Parathyroid adenoma (tissue), 2 donors: ENCODE measurements at regions not wholly inside any gene's neighbourhood (a gene's known extent, or its start where the extent isn't known, plus 50 kb on each side); places are given as distances from the start of the nearest gene placed in this dataset.

Experiments
- H2AFZ ChIP-seq: fragments of 300-600 bp; sonication (generic); one replicate; pipeline ENCODE4 v1.7.0; 2017; ENCODE audit warnings: antibody characterized with exemption, mild to moderate bottlenecking
- H3K27ac ChIP-seq: fragments of 300-600 bp; sonication (generic); one replicate; pipeline ENCODE4 v1.7.0; 2017
- H3K27me3 ChIP-seq: fragments of 300-600 bp; sonication (generic); one replicate; pipeline ENCODE4 v1.7.0; 2017; ENCODE audit warnings: low read length; ENCODE audit not compliant: control insufficient read depth, insufficient read depth
- H3K36me3 ChIP-seq: fragments of 300-600 bp; sonication (generic); one replicate; pipeline ENCODE4 v1.7.0; 2017; ENCODE audit warnings: low read length; ENCODE audit not compliant: control insufficient read depth, insufficient read depth
- H3K4me1 ChIP-seq: fragments of 300-600 bp; sonication (generic); one replicate; pipeline ENCODE4 v1.7.0; 2017; ENCODE audit warnings: control low read depth
- H3K4me2 ChIP-seq: fragments of 300-600 bp; sonication (generic); one replicate; pipeline ENCODE4 v1.7.0; 2017; ENCODE audit warnings: low read length
- H3K4me3 ChIP-seq: fragments of 300-600 bp; sonication (generic); one replicate; pipeline ENCODE4 v1.7.0; 2017; ENCODE audit warnings: low read depth, low read length
- H3K79me2 ChIP-seq: fragments of 300-600 bp; sonication (generic); one replicate; pipeline ENCODE4 v1.7.0; 2017; ENCODE audit warnings: control low read depth
- H3K9ac ChIP-seq: fragments of 300-600 bp; sonication (generic); one replicate; pipeline ENCODE4 v1.7.0; 2017; ENCODE audit warnings: mild to moderate bottlenecking
- H3K9me3 ChIP-seq: fragments of 300-600 bp; sonication (generic); one replicate; pipeline ENCODE4 v1.7.0; 2017; ENCODE audit warnings: low read length; ENCODE audit not compliant: control insufficient read depth
- CTCF ChIP-seq: fragments of 300-600 bp; sonication (generic); IDR thresholded peaks from one replicate; pipeline ENCODE4 v1.7.0; 2017; ENCODE audit warnings: antibody characterized with exemption, mild to moderate bottlenecking
- donor health status: primary hyperparathyroidism.

GRCh38 chr20:60437418-60437817 is 479.2 kb downstream of the CDH26 start:
- Histone ChIP-seq H2AFZ (no peak overlapping the region), H3K27me3 (no peaks in the 10 kb centered on the region), H3K36me3 (no peaks in the 10 kb centered on the region), H3K79me2 (no peaks in the 10 kb centered on the region), H3K4me1 (no peaks in the 10 kb centered on the region), H3K9ac (no peak overlapping the region), H3K9me3 (no peaks in the 10 kb centered on the region), H3K4me2 (no peak overlapping the region), H3K4me3 (no peak overlapping the region), H3K27ac (no peak overlapping the region)
- TF ChIP-seq CTCF = no peak

GRCh38 chr20:60446267-60447111 is 488.3 kb downstream of the CDH26 start:
- Histone ChIP-seq H2AFZ (no peak overlapping the region), H3K4me2 (no peak overlapping the region), H3K4me3 (no peak overlapping the region), H3K79me2 (no peaks in the 10 kb centered on the region), H3K9ac (no peak overlapping the region), H3K27me3 (no peaks in the 10 kb centered on the region), H3K9me3 (no peaks in the 10 kb centered on the region), H3K36me3 (no peaks in the 10 kb centered on the region), H3K4me1 (no peaks in the 10 kb centered on the region), H3K27ac (no peak overlapping the region)
- TF ChIP-seq CTCF = no peak

GRCh38 chr20:60447703-60448102 is 489.5 kb downstream of the CDH26 start:
- no peak overlapping the region for H2AFZ ChIP-seq
- no peaks in the 10 kb centered on the region for H3K9me3 ChIP-seq
- H3K4me2 ChIP-seq = no peak overlapping the region
- no peaks in the 10 kb centered on the region for H3K27me3 ChIP-seq
- H3K36me3 ChIP-seq = no peaks in the 10 kb centered on the region
- H3K79me2 ChIP-seq = no peaks in the 10 kb centered on the region
- no peaks in the 10 kb centered on the region for H3K4me1 ChIP-seq
- TF ChIP-seq CTCF = no peak
- H3K9ac ChIP-seq = no peak overlapping the region
- no peak overlapping the region for H3K27ac ChIP-seq
- no peak overlapping the region for H3K4me3 ChIP-seq

- Histone ChIP-seq H3K36me3 (no peaks in the 10 kb centered on the region), H3K27ac (no peak overlapping the region), H3K4me3 (no peak overlapping the region), H3K79me2 (no peaks in the 10 kb centered on the region), H2AFZ (no peak overlapping the region), H3K4me2 (no peak overlapping the region), H3K4me1 (no peaks in the 10 kb centered on the region), H3K9ac (no peak overlapping the region), H3K27me3 (no peaks in the 10 kb centered on the region), H3K9me3 (no peaks in the 10 kb centered on the region)
- no peak for TF ChIP-seq CTCF
Observed at GRCh38 chr20:60453388-60454246, 495.4 kb downstream of the CDH26 start.
